ENCODE measurements at regions not wholly inside any gene's neighbourhood (a gene's known extent, or its start where the extent isn't known, plus 50 kb on each side); places are given as distances from the start of the nearest gene placed in this dataset.

DNA sequence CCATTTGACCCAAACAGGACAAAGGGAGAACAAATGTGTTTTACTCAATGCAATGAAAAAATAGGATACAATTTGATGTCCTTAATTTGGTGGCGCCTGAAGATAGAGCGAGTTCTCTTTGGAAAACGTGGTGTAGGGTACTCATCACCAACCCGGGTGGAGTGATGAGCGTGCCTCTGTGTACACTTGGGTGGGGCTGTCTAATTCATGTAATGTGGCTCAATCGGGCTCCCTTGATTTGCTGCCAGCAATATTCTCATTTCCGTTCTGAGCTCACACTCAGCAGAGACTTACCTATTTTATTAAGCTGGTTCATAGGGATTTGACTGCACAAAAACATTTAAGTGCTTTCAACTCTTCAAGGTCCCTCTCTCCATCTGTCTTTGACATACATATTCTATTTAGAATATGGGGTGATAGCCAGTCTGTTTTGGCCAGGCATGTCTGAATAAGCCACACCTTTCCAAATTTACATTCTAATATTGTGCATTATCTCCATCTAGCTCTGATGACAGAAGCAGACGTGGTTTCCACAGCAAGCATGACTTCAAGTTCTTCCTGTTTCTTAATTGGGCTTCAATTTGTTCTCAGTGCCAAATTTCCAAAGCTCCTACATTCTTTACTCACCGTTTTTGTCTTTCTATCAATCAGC is 162.5 kb downstream of the IRX2 start:
- H3K9me3 ChIP-seq: no peaks in the 10 kb centered on the region
- intact Hi-C loops (cut with DNase I): no loop called here
- no peaks in the 10 kb centered on the region for H3K36me3 ChIP-seq (ENCODE audit: insufficient read depth in 1 of 2, low read depth in 1 of 2)
- H3K27me3 ChIP-seq (ENCODE audit: insufficient read depth in 3 of 3, low read length in 2 of 3): peaks cover 0 to 3% (median 0%) of the 10 kb centered on the region in 3 donors
- H3K4me1 ChIP-seq: no peaks in the 10 kb centered on the region
- H3K4me3 ChIP-seq: no peak overlapping the region
- no peak overlapping the region for H3K27ac ChIP-seq
- no peak for ATAC-seq
- no peak for DNase-seq
- TF ChIP-seq, protein P1, sequence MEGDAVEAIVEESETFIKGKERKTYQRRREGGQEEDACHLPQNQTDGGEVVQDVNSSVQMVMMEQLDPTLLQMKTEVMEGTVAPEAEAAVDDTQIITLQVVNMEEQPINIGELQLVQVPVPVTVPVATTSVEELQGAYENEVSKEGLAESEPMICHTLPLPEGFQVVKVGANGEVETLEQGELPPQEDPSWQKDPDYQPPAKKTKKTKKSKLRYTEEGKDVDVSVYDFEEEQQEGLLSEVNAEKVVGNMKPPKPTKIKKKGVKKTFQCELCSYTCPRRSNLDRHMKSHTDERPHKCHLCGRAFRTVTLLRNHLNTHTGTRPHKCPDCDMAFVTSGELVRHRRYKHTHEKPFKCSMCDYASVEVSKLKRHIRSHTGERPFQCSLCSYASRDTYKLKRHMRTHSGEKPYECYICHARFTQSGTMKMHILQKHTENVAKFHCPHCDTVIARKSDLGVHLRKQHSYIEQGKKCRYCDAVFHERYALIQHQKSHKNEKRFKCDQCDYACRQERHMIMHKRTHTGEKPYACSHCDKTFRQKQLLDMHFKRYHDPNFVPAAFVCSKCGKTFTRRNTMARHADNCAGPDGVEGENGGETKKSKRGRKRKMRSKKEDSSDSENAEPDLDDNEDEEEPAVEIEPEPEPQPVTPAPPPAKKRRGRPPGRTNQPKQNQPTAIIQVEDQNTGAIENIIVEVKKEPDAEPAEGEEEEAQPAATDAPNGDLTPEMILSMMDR (IDR thresholded peaks at IDR 0.05): no peak
- WGBS, 3 donors: 68 to 74% (median 70%) methylated on average over 9 of the region's 9 CpGs

DNA sequence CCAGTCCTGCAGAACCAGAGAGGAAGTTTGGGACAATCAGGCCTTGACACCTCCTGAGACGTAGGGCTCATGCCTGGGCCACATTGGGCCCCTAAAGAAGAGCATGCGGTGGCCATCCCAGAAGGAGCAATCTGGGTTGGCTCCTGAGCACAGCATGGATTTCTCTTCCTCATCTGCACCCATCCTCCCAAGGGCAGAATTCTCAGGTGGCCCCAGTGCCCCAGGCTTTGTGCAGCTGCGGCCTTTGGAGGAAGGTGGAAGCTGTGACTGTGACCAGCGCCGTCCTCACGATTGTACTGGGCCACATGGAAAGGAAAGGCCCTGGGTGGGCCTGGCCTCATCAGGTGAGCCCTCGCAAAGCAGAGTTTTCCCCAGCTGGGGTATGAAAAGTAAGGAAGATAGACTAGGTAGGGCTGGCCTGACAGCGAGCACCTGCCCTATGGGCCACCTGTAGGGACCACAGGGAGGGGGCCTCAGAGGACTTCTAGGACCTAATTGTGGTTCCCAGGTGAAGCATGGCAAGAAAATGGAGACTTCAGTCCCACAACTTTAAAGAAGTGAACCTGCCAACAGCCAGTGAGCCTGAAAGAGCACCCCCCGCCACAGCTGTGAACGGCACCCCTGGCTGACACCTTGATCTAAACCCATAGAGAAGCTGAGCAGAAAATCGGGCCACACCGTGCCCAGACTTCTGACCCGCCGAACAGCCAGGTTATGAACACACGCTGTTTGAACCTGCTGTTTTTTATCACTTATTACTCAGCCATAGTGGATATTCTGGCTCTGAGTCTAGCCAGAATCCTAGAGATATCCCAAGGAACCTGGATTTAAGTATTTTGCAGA is 164.1 kb downstream of the IRX2 start:
- Histone ChIP-seq H3K36me3 (ENCODE audit: insufficient read depth in 1 of 2, low read depth in 1 of 2) (no peaks in the 10 kb centered on the region), H3K4me1 (no peaks in the 10 kb centered on the region), H3K4me3 (no peak overlapping the region), H3K27ac (no peak overlapping the region), H3K9me3 (no peaks in the 10 kb centered on the region), H3K27me3 (ENCODE audit: insufficient read depth in 3 of 3, low read length in 2 of 3) (peaks cover 0 to 3% (median 0%) of the 10 kb centered on the region in 3 donors)
- WGBS, 3 donors: 82 to 89% (median 88%) methylated on average over 15 of the region's 15 CpGs
- DNase-seq (no peak), ATAC-seq (no peak)
- TF ChIP-seq, protein P1 (IDR thresholded peaks at IDR 0.05): no peak
- intact Hi-C loops (cut with DNase I): no loop called here

DNA sequence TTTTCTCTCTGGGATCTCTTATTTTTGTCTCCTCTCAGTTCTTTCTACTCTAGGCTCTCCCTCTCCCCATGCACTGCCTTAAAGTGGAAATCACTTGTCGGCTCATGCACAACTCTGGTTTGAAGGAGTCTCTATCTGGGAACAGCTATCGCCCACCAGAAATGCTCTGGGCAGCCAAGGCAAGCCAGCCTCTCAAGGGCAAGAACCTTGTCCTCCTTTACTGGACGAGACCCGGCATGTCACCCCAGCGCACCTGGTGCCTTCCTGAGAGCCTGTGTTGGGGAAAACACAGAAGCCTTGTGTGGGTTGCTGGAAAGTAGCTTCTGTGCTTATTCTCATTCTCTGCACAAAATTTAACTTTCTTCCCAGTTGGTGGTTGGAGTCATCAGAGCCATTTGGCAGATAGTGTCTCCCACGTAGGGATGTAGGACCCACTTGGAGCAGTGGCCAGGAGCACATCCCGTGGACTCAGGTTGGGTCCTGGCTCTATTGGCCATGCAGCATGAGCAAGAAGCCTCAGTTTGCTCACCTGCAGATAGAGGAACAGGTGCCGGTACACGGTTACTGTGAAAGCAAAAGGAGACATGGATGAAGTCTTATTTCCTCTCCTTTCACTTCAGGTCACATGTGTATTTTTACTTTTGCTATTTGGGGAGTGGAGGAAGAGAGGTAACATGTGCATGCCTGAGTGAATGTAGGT is 165.3 kb downstream of the IRX2 start:
- Histone ChIP-seq H3K4me1 (no peaks in the 10 kb centered on the region), H3K4me3 (no peak overlapping the region), H3K36me3 (ENCODE audit: insufficient read depth in 1 of 2, low read depth in 1 of 2) (no peaks in the 10 kb centered on the region), H3K27me3 (ENCODE audit: insufficient read depth in 3 of 3, low read length in 2 of 3) (peaks cover 0 to 3% (median 0%) of the 10 kb centered on the region in 3 donors), H3K9me3 (no peaks in the 10 kb centered on the region), H3K27ac (no peak overlapping the region)
- TF ChIP-seq, protein P1 (IDR thresholded peaks at IDR 0.05): no peak
- intact Hi-C loops (cut with DNase I): no loop called here
- DNase-seq (no peak), ATAC-seq (no peak)
- 83 to 90% (median 85%) methylated on average over 9 of the region's 9 CpGs for WGBS, 3 donors

DNA sequence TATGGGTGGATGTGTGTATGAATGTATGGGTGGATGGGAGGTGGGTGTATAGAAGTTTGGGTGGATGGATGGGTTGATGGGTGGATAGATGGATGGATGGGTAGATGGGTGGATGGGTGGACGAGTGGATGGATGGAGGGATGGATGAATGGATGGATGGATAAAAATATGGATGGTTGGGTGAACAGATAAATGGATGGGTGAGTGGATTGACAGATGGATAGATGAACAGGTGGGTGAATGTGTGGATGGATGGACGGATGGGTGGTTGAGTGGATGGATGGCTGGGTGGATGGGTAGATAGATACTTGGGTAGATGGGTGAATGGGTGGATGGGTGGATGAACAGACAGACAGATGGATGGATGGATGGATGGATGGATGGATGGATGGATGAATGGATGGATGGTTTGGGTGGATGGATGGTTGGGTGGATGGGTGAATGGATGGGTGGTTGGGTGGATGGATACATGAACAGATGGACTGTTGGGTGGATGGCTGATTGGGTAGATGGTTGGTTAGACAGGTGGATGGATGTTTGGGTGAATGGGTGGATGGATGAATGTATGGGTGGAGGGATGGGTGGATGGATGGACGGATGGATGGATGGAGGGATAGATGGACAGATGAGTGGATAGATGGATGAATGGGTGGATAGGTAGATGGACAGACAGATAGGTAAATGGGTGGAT is 166.8 kb downstream of the IRX2 start:
- intact Hi-C loops (cut with DNase I): no loop called here
- Histone ChIP-seq H3K9me3 (no peaks in the 10 kb centered on the region), H3K4me1 (no peaks in the 10 kb centered on the region), H3K4me3 (no peak overlapping the region), H3K27me3 (ENCODE audit: insufficient read depth in 3 of 3, low read length in 2 of 3) (peaks cover 0 to 3% (median 0%) of the 10 kb centered on the region in 3 donors), H3K36me3 (ENCODE audit: insufficient read depth in 1 of 2, low read depth in 1 of 2) (no peaks in the 10 kb centered on the region), H3K27ac (no peak overlapping the region)
- TF ChIP-seq, protein P1 (IDR thresholded peaks at IDR 0.05): no peak
- ATAC-seq (no peak), DNase-seq (no peak)
- 66 to 77% (median 73%) methylated on average over 3 of the region's 3 CpGs for WGBS, 3 donors
